ENCODE measurements at regions not wholly inside any gene's neighbourhood (a gene's known extent, or its start where the extent isn't known, plus 50 kb on each side); places are given as distances from the start of the nearest gene placed in this dataset.

DNA sequence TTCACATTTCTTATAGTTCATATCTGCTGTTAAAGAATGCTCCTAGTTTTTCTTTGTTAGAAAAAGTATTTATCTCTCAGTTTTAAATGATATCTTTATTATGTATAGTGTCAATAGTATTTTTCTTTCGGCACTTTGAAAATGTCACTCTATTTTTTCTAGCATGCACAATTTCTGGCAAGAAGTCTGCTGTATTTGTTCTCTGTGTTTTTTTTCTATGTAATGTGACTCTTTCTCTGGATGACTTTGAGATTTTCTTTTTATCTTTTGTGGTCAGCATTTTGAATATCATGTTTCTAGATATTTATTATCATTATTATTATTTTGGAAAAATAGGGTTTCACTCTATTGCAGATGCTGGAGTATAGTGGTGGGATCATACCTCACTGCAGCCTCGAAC is 285.2 kb downstream of the PTGER3 start:
- TF ChIP-seq, protein P1, sequence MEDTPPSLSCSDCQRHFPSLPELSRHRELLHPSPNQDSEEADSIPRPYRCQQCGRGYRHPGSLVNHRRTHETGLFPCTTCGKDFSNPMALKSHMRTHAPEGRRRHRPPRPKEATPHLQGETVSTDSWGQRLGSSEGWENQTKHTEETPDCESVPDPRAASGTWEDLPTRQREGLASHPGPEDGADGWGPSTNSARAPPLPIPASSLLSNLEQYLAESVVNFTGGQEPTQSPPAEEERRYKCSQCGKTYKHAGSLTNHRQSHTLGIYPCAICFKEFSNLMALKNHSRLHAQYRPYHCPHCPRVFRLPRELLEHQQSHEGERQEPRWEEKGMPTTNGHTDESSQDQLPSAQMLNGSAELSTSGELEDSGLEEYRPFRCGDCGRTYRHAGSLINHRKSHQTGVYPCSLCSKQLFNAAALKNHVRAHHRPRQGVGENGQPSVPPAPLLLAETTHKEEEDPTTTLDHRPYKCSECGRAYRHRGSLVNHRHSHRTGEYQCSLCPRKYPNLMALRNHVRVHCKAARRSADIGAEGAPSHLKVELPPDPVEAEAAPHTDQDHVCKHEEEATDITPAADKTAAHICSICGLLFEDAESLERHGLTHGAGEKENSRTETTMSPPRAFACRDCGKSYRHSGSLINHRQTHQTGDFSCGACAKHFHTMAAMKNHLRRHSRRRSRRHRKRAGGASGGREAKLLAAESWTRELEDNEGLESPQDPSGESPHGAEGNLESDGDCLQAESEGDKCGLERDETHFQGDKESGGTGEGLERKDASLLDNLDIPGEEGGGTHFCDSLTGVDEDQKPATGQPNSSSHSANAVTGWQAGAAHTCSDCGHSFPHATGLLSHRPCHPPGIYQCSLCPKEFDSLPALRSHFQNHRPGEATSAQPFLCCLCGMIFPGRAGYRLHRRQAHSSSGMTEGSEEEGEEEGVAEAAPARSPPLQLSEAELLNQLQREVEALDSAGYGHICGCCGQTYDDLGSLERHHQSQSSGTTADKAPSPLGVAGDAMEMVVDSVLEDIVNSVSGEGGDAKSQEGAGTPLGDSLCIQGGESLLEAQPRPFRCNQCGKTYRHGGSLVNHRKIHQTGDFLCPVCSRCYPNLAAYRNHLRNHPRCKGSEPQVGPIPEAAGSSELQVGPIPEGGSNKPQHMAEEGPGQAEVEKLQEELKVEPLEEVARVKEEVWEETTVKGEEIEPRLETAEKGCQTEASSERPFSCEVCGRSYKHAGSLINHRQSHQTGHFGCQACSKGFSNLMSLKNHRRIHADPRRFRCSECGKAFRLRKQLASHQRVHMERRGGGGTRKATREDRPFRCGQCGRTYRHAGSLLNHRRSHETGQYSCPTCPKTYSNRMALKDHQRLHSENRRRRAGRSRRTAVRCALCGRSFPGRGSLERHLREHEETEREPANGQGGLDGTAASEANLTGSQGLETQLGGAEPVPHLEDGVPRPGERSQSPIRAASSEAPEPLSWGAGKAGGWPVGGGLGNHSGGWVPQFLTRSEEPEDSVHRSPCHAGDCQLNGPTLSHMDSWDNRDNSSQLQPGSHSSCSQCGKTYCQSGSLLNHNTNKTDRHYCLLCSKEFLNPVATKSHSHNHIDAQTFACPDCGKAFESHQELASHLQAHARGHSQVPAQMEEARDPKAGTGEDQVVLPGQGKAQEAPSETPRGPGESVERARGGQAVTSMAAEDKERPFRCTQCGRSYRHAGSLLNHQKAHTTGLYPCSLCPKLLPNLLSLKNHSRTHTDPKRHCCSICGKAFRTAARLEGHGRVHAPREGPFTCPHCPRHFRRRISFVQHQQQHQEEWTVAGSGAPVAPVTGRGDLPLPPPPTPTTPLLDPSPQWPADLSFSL (CRISPR knock-in tag; IDR thresholded peaks at IDR 0.05), result no peak
- TF ChIP-seq ZNF839 (CRISPR knock-in tag; IDR thresholded peaks at IDR 0.05; ENCODE audit: borderline replicate concordance), result no peak
- no peak for TF ChIP-seq MAFK (conservative IDR thresholded peaks at IDR 0.05 in 1 of 2, IDR thresholded peaks at IDR 0.05 in 1 of 2; ENCODE audit: low read length in 2 of 2)
- no peak for TF ChIP-seq ELF4 (CRISPR knock-in tag; IDR thresholded peaks at IDR 0.05; ENCODE audit: borderline replicate concordance)
- TF ChIP-seq TAF1 (CRISPR knock-in tag; IDR thresholded peaks at IDR 0.05), result no peak
- TF ChIP-seq HOXA5 (CRISPR knock-in tag; IDR thresholded peaks at IDR 0.05), result no peak
- no peak for TF ChIP-seq HNRNPUL1 (IDR thresholded peaks at IDR 0.05; ENCODE audit: low read depth, low read length)
- no peak for TF ChIP-seq STAG1 (CRISPR knock-in tag; IDR thresholded peaks at IDR 0.05)
- no peak for TF ChIP-seq ARNT (IDR thresholded peaks at IDR 0.05)
- no peak for TF ChIP-seq EP300 (IDR thresholded peaks at IDR 0.05; ENCODE audit: low read depth in 2 of 2, low read length in 2 of 2)
- no peak for TF ChIP-seq EP300 (CRISPR knock-in tag; IDR thresholded peaks at IDR 0.05; ENCODE audit: borderline replicate concordance)
- TF ChIP-seq, protein P2, sequence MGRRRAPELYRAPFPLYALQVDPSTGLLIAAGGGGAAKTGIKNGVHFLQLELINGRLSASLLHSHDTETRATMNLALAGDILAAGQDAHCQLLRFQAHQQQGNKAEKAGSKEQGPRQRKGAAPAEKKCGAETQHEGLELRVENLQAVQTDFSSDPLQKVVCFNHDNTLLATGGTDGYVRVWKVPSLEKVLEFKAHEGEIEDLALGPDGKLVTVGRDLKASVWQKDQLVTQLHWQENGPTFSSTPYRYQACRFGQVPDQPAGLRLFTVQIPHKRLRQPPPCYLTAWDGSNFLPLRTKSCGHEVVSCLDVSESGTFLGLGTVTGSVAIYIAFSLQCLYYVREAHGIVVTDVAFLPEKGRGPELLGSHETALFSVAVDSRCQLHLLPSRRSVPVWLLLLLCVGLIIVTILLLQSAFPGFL (CRISPR knock-in tag; IDR thresholded peaks at IDR 0.05), result no peak
- TF ChIP-seq RXRA (CRISPR knock-in tag; IDR thresholded peaks at IDR 0.05), result no peak
